ENCODE measurements at regions not wholly inside any gene's neighbourhood (a gene's known extent, or its start where the extent isn't known, plus 50 kb on each side); places are given as distances from the start of the nearest gene placed in this dataset.

- no peak for TF ChIP-seq CTCF (conservative IDR thresholded peaks at IDR 0.05 in 1 of 2, IDR thresholded peaks at IDR 0.05 in 1 of 2; ENCODE audit: extremely low read depth in 1 of 2, insufficient read depth in 1 of 2, low read depth in 1 of 2, low read length in 2 of 2)
- TF ChIP-seq EZH2 (IDR thresholded peaks at IDR 0.05; ENCODE audit: borderline replicate concordance, low read length), result no peak
These were observed 158.2 kb downstream of the QRSL1 start for GRCh38 chr6:106787327-106788196.
